ENCODE measurements at regions not wholly inside any gene's neighbourhood (a gene's known extent, or its start where the extent isn't known, plus 50 kb on each side); places are given as distances from the start of the nearest gene placed in this dataset.

DNA sequence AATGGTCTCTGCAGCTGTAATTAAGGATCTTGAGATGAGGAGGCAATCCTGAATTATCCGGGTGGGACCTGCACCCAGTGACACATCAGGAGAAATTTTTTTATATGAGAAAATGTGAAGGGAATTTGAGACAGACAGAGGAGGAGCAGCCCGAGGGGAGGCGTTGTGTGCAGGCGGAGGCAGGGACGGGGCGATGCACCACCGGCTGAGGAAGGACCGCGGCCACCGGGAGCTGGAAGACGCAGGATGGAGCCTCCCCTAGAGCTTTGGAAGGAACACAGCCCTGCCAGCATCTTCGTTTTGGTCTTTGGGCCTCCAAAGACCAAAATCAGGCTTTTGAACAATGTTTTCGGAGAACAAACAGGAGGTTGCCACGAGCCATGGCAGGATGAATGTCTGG lies 85.0 kb upstream of the ADRA2C start:
- Histone ChIP-seq H3K4me3 (replicated peaks in 1 of 3; ENCODE audit: insufficient read depth in 1 of 3, low read depth in 1 of 3, low read length in 3 of 3) (no peak overlapping the region), H4K20me1 (replicated peaks; ENCODE audit: control insufficient read depth, extremely low read depth, insufficient read depth, low read length) (no peaks in the 10 kb centered on the region), H2AFZ (ENCODE audit: low read depth, low read length) (no peak overlapping the region), H3K4me2 (ENCODE audit: insufficient read depth, low read length) (no peak overlapping the region), H3K4me1 (ENCODE audit: control insufficient read depth, extremely low read depth, insufficient read depth, low read length) (no peaks in the 10 kb centered on the region), H3K9me1 (replicated peaks; ENCODE audit: control insufficient read depth, extremely low read depth, insufficient read depth, low read length) (no peaks in the 10 kb centered on the region), H3K36me3 (ENCODE audit: control insufficient read depth in 2 of 2, extremely low read depth in 1 of 2, insufficient read depth in 2 of 2, low read length in 2 of 2) (no peaks in the 10 kb centered on the region), H3K79me2 (ENCODE audit: control insufficient read depth, insufficient read depth, low read length) (no peaks in the 10 kb centered on the region), H3K27me3 (ENCODE audit: control insufficient read depth in 2 of 2, insufficient read depth in 2 of 2, low read length in 2 of 2) (no peaks in the 10 kb centered on the region), H3K27ac (ENCODE audit: insufficient read depth, low read depth, low read length) (no peak overlapping the region), H3K9ac (replicated peaks; ENCODE audit: extremely low read depth, insufficient read depth, low read length) (no peak overlapping the region), H3K9me3 (replicated peaks; ENCODE audit: control insufficient read depth, insufficient read depth, low read length) (no peaks in the 10 kb centered on the region)
- ChIA-PET POLR2A (no interaction called here), CTCF (no interaction called here)
- BruUV-seq (replicated peaks): no TSS peak
- intact Hi-C loops (cut with micrococcal nuclease): no loop called here
- dilution Hi-C loops (cut with MboI; ENCODE audit: extremely low pct_ligation_motif_present, low sequenced_read_pairs): no loop called here
- FAIRE-seq (no peak), DNase-seq (ENCODE audit: low read depth, low spot score) (no peak)
- TF ChIP-seq CTCF (IDR thresholded peaks at IDR 0.05; ENCODE audit: extremely low read depth in 1 of 2, insufficient read depth in 1 of 2, low read depth in 1 of 2, low read length in 2 of 2): no peak
- no peak for TF ChIP-seq EZH2 (IDR thresholded peaks at IDR 0.05; ENCODE audit: borderline replicate concordance, low read depth, low read length, severe bottlenecking)
- TF ChIP-seq POLR2A (IDR thresholded peaks at IDR 0.05; ENCODE audit: low read depth, low read length): no peak
- no peak for TF ChIP-seq GATA2 (IDR thresholded peaks at IDR 0.05; ENCODE audit: insufficient read depth, insufficient read length, low read depth, low read length)
- TF ChIP-seq POLR2AphosphoS5 (IDR thresholded peaks at IDR 0.05; ENCODE audit: insufficient read depth, low read depth, low read length): no peak
- TF ChIP-seq FOS (IDR thresholded peaks at IDR 0.05; ENCODE audit: borderline replicate concordance, insufficient read depth, low read length): no peak
- TF ChIP-seq JUN (IDR thresholded peaks at IDR 0.05; ENCODE audit: borderline replicate concordance, insufficient read depth, insufficient read length, low read depth): no peak

DNA sequence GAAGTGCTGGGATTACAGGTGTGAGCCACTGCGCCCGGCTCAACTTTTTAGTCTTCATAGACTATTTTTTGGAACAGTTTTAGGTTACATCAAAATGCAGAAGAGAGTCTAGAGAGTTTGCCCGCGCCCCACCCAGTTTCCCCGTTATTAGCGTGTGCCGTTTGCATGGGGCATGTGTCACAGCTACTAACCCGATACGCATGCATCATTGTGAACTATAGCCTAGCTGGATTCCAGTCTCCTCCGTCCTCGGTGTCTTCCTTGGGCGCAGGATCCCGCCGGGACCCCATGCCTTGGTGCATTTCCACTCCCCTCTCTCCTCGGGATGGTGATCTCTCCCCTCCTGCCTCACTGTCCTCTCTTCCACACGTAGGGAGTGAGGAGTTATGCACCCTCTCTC lies 85.5 kb upstream of the ADRA2C start:
- Histone ChIP-seq H3K9ac (replicated peaks; ENCODE audit: extremely low read depth, insufficient read depth, low read length) (no peak overlapping the region), H3K36me3 (ENCODE audit: control insufficient read depth in 2 of 2, extremely low read depth in 1 of 2, insufficient read depth in 2 of 2, low read length in 2 of 2) (no peaks in the 10 kb centered on the region), H2AFZ (ENCODE audit: low read depth, low read length) (no peak overlapping the region), H3K27me3 (ENCODE audit: control insufficient read depth in 2 of 2, insufficient read depth in 2 of 2, low read length in 2 of 2) (no peaks in the 10 kb centered on the region), H3K9me3 (replicated peaks; ENCODE audit: control insufficient read depth, insufficient read depth, low read length) (no peaks in the 10 kb centered on the region), H3K4me3 (replicated peaks in 1 of 3; ENCODE audit: insufficient read depth in 1 of 3, low read depth in 1 of 3, low read length in 3 of 3) (no peak overlapping the region), H3K27ac (ENCODE audit: insufficient read depth, low read depth, low read length) (no peak overlapping the region), H3K4me1 (ENCODE audit: control insufficient read depth, extremely low read depth, insufficient read depth, low read length) (no peaks in the 10 kb centered on the region), H4K20me1 (replicated peaks; ENCODE audit: control insufficient read depth, extremely low read depth, insufficient read depth, low read length) (no peaks in the 10 kb centered on the region), H3K79me2 (ENCODE audit: control insufficient read depth, insufficient read depth, low read length) (no peaks in the 10 kb centered on the region), H3K4me2 (ENCODE audit: insufficient read depth, low read length) (no peak overlapping the region), H3K9me1 (replicated peaks; ENCODE audit: control insufficient read depth, extremely low read depth, insufficient read depth, low read length) (no peaks in the 10 kb centered on the region)
- intact Hi-C loops (cut with micrococcal nuclease) (no loop called here), dilution Hi-C loops (cut with MboI; ENCODE audit: extremely low pct_ligation_motif_present, low sequenced_read_pairs) (no loop called here)
- FAIRE-seq (no peak), DNase-seq (ENCODE audit: low read depth, low spot score) (no peak)
- TF ChIP-seq MYC (IDR thresholded peaks at IDR 0.05; ENCODE audit: low read depth, low read length) (no peak), GATA2 (IDR thresholded peaks at IDR 0.05; ENCODE audit: insufficient read depth, insufficient read length, low read depth, low read length) (no peak), POLR2AphosphoS5 (IDR thresholded peaks at IDR 0.05; ENCODE audit: insufficient read depth, low read depth, low read length) (no peak), FOS (IDR thresholded peaks at IDR 0.05; ENCODE audit: borderline replicate concordance, insufficient read depth, low read length) (no peak), JUN (IDR thresholded peaks at IDR 0.05; ENCODE audit: borderline replicate concordance, insufficient read depth, insufficient read length, low read depth) (no peak), POLR2A (IDR thresholded peaks at IDR 0.05; ENCODE audit: low read depth, low read length) (no peak), EZH2 (IDR thresholded peaks at IDR 0.05; ENCODE audit: borderline replicate concordance, low read depth, low read length, severe bottlenecking) (no peak)
- CTCF ChIA-PET: no interaction called here
- BruUV-seq (replicated peaks): no TSS peak
- POLR2A ChIA-PET: no interaction called here

Data from endothelial cell of umbilical vein (primary cell).